ENCODE measurements at regions not wholly inside any gene's neighbourhood (a gene's known extent, or its start where the extent isn't known, plus 50 kb on each side); places are given as distances from the start of the nearest gene placed in this dataset.

DNA sequence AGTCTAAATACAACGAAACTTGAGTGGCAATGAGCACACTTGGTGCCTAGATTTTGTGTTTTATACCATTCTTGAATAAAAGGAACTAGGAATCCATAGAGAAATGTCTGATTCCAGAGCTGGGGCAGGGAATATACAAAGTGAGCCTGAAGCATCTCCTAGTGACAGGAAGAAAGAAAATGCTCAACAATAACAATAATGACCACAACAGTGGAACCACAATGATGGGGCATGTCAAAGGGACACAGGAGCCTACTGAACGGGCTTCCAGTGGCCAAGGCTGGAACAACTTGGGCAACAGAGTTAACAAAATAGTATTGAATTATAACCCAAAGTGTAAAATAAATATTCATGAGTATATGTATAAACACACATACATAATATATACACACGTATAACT, 94.4 kb upstream of the ADCY1 start:
- TF ChIP-seq, protein P1, sequence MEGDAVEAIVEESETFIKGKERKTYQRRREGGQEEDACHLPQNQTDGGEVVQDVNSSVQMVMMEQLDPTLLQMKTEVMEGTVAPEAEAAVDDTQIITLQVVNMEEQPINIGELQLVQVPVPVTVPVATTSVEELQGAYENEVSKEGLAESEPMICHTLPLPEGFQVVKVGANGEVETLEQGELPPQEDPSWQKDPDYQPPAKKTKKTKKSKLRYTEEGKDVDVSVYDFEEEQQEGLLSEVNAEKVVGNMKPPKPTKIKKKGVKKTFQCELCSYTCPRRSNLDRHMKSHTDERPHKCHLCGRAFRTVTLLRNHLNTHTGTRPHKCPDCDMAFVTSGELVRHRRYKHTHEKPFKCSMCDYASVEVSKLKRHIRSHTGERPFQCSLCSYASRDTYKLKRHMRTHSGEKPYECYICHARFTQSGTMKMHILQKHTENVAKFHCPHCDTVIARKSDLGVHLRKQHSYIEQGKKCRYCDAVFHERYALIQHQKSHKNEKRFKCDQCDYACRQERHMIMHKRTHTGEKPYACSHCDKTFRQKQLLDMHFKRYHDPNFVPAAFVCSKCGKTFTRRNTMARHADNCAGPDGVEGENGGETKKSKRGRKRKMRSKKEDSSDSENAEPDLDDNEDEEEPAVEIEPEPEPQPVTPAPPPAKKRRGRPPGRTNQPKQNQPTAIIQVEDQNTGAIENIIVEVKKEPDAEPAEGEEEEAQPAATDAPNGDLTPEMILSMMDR (IDR thresholded peaks at IDR 0.05; ENCODE audit: low read depth, low read length, missing input control) = no peak
- no peak for TF ChIP-seq NR2F2 (IDR thresholded peaks at IDR 0.05)
- no peak for TF ChIP-seq GABPA (IDR thresholded peaks at IDR 0.05 in 1 of 2, conservative IDR thresholded peaks at IDR 0.05 in 1 of 2)
- no peak for TF ChIP-seq JUND (IDR thresholded peaks at IDR 0.05)
- no peak for TF ChIP-seq RAD21 (IDR thresholded peaks at IDR 0.05)
- TF ChIP-seq, protein P2, sequence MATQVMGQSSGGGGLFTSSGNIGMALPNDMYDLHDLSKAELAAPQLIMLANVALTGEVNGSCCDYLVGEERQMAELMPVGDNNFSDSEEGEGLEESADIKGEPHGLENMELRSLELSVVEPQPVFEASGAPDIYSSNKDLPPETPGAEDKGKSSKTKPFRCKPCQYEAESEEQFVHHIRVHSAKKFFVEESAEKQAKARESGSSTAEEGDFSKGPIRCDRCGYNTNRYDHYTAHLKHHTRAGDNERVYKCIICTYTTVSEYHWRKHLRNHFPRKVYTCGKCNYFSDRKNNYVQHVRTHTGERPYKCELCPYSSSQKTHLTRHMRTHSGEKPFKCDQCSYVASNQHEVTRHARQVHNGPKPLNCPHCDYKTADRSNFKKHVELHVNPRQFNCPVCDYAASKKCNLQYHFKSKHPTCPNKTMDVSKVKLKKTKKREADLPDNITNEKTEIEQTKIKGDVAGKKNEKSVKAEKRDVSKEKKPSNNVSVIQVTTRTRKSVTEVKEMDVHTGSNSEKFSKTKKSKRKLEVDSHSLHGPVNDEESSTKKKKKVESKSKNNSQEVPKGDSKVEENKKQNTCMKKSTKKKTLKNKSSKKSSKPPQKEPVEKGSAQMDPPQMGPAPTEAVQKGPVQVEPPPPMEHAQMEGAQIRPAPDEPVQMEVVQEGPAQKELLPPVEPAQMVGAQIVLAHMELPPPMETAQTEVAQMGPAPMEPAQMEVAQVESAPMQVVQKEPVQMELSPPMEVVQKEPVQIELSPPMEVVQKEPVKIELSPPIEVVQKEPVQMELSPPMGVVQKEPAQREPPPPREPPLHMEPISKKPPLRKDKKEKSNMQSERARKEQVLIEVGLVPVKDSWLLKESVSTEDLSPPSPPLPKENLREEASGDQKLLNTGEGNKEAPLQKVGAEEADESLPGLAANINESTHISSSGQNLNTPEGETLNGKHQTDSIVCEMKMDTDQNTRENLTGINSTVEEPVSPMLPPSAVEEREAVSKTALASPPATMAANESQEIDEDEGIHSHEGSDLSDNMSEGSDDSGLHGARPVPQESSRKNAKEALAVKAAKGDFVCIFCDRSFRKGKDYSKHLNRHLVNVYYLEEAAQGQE (IDR thresholded peaks at IDR 0.05) = no peak
- TF ChIP-seq, protein P3, sequence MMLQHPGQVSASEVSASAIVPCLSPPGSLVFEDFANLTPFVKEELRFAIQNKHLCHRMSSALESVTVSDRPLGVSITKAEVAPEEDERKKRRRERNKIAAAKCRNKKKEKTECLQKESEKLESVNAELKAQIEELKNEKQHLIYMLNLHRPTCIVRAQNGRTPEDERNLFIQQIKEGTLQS (IDR thresholded peaks at IDR 0.05) = no peak
- TF ChIP-seq TAF1 (conservative IDR thresholded peaks at IDR 0.05) = no peak
